Stimulated activated memory B cell treated with anti-CD40 and anti-IgM and Interleukin-4, amounts not matched to agents 10 μg/mL and 1 μg/mL and 100 μg/mL, for 72 hours (primary cell): ENCODE measurements at regions not wholly inside any gene's neighbourhood (a gene's known extent, or its start where the extent isn't known, plus 50 kb on each side); places are given as distances from the start of the nearest gene placed in this dataset.
A peak's percentile ranks its signal among the peaks of the same experiment; 100 is the strongest.
"Not testable (repeated sequence)": the region's sequence is repeated elsewhere in the genome, so short reads cannot be mapped to it uniquely, and the experiment has no call there.

Experiments
- ATAC-seq: fragments of 150-1000 bp; cut with Tn5 transposase; 2 replicates; pipeline ENCODE4 v1.10.0; 2021
- H3K27ac Mint-ChIP-seq: one replicate; pipeline ENCODE4 v1.8.0; 2022; ENCODE audit warnings: mild to moderate bottlenecking, mixed read lengths
- H3K27me3 Mint-ChIP-seq: one replicate; pipeline ENCODE4 v1.8.0; 2022; ENCODE audit warnings: mixed read lengths
- H3K36me3 Mint-ChIP-seq: one replicate; pipeline ENCODE4 v1.8.0; 2022; ENCODE audit warnings: mixed read lengths
- H3K4me1 Mint-ChIP-seq: one replicate; pipeline ENCODE4 v1.8.0; 2022; ENCODE audit warnings: mixed read lengths
- H3K4me3 Mint-ChIP-seq: one replicate; pipeline ENCODE4 v1.8.0; 2022; ENCODE audit warnings: mild to moderate bottlenecking, moderate library complexity, mixed read lengths
- H3K9me3 Mint-ChIP-seq: one replicate; pipeline ENCODE4 v1.8.0; 2022; ENCODE audit warnings: mixed read lengths

GRCh38 chr6:80607811-80608391, 501.4 kb downstream of the BCKDHB start:
- H3K27ac Mint-ChIP-seq: no peak overlapping the region
- no peak for ATAC-seq
- H3K27me3 Mint-ChIP-seq: no peaks in the 10 kb centered on the region
- no peak overlapping the region for H3K4me3 Mint-ChIP-seq
- no peaks in the 10 kb centered on the region for H3K9me3 Mint-ChIP-seq
- H3K4me1 Mint-ChIP-seq: no peaks in the 10 kb centered on the region
- no peaks in the 10 kb centered on the region for H3K36me3 Mint-ChIP-seq

GRCh38 chr6:80605165-80605989, 498.9 kb downstream of the BCKDHB start:
- H3K4me3 Mint-ChIP-seq: no peak overlapping the region
- H3K27me3 Mint-ChIP-seq: no peaks in the 10 kb centered on the region
- H3K27ac Mint-ChIP-seq: no peak overlapping the region
- ATAC-seq: no peak
- H3K4me1 Mint-ChIP-seq: no peaks in the 10 kb centered on the region
- no peaks in the 10 kb centered on the region for H3K36me3 Mint-ChIP-seq
- no peaks in the 10 kb centered on the region for H3K9me3 Mint-ChIP-seq

GRCh38 chr6:80603679-80604078, 497.2 kb downstream of the BCKDHB start:
- no peak overlapping the region for H3K4me3 Mint-ChIP-seq
- H3K4me1 Mint-ChIP-seq: no peaks in the 10 kb centered on the region
- H3K27ac Mint-ChIP-seq: no peak overlapping the region
- no peaks in the 10 kb centered on the region for H3K36me3 Mint-ChIP-seq
- ATAC-seq: no peak
- H3K27me3 Mint-ChIP-seq: no peaks in the 10 kb centered on the region
- peaks cover 2% of the 10 kb centered on the region for H3K9me3 Mint-ChIP-seq

- Mint-ChIP-seq H3K27ac (no peak overlapping the region), H3K27me3 (no peaks in the 10 kb centered on the region), H3K4me3 (no peak overlapping the region), H3K9me3 (peaks cover 9% of the 10 kb centered on the region), H3K36me3 (no peaks in the 10 kb centered on the region), H3K4me1 (no peaks in the 10 kb centered on the region)
- no peak for ATAC-seq
Observed at GRCh38 chr6:80594461-80594860, 488.0 kb downstream of the BCKDHB start.

GRCh38 chr6:80592436-80592835, 486.0 kb downstream of the BCKDHB start:
- no peak overlapping the region for H3K27ac Mint-ChIP-seq
- H3K9me3 Mint-ChIP-seq: peaks cover 6% of the 10 kb centered on the region
- H3K27me3 Mint-ChIP-seq: no peaks in the 10 kb centered on the region
- ATAC-seq: no peak
- no peaks in the 10 kb centered on the region for H3K4me1 Mint-ChIP-seq
- H3K36me3 Mint-ChIP-seq: no peaks in the 10 kb centered on the region
- no peak overlapping the region for H3K4me3 Mint-ChIP-seq

GRCh38 chr6:80586242-80586641, 479.8 kb downstream of the BCKDHB start:
- no peak overlapping the region for H3K4me3 Mint-ChIP-seq
- H3K4me1 Mint-ChIP-seq: no peaks in the 10 kb centered on the region
- H3K36me3 Mint-ChIP-seq: no peaks in the 10 kb centered on the region

GRCh38 chr6:80579391-80580023, 473.0 kb downstream of the BCKDHB start:
- no peaks in the 10 kb centered on the region for H3K36me3 Mint-ChIP-seq
- no peak overlapping the region for H3K27ac Mint-ChIP-seq
- no peak for ATAC-seq
- H3K4me3 Mint-ChIP-seq: no peak overlapping the region
- H3K27me3 Mint-ChIP-seq: no peaks in the 10 kb centered on the region
- no peaks in the 10 kb centered on the region for H3K9me3 Mint-ChIP-seq
- no peaks in the 10 kb centered on the region for H3K4me1 Mint-ChIP-seq

More at GRCh38 chr6:80586242-80586641, 479.8 kb downstream of the BCKDHB start:
- ATAC-seq: no peak
- no peaks in the 10 kb centered on the region for H3K27me3 Mint-ChIP-seq
- H3K9me3 Mint-ChIP-seq: peaks cover 11% of the 10 kb centered on the region
- H3K27ac Mint-ChIP-seq: no peak overlapping the region

- H3K27ac Mint-ChIP-seq, H3K4me3 Mint-ChIP-seq, H3K9me3 Mint-ChIP-seq, H3K4me1 Mint-ChIP-seq, H3K36me3 Mint-ChIP-seq, H3K27me3 Mint-ChIP-seq, ATAC-seq: not testable (repeated sequence)
Observed at GRCh38 chr6:80573320-80573719, 466.8 kb downstream of the BCKDHB start.

GRCh38 chr6:80566361-80566760, 459.9 kb downstream of the BCKDHB start:
- Mint-ChIP-seq H3K9me3 (no peaks in the 10 kb centered on the region), H3K4me3 (no peak overlapping the region), H3K4me1 (no peaks in the 10 kb centered on the region)

GRCh38 chr6:80553071-80553740, 446.7 kb downstream of the BCKDHB start:
- H3K27me3 Mint-ChIP-seq: no peaks in the 10 kb centered on the region
- no peaks in the 10 kb centered on the region for H3K9me3 Mint-ChIP-seq
- ATAC-seq: no peak
- H3K4me3 Mint-ChIP-seq: no peak overlapping the region
- H3K36me3 Mint-ChIP-seq: no peaks in the 10 kb centered on the region
- no peaks in the 10 kb centered on the region for H3K4me1 Mint-ChIP-seq
- no peak overlapping the region for H3K27ac Mint-ChIP-seq

More at GRCh38 chr6:80566361-80566760, 459.9 kb downstream of the BCKDHB start:
- Mint-ChIP-seq H3K27me3 (no peaks in the 10 kb centered on the region), H3K27ac (no peak overlapping the region), H3K36me3 (no peaks in the 10 kb centered on the region)
- peak; percentile 43 for ATAC-seq

- Mint-ChIP-seq H3K4me1 (no peaks in the 10 kb centered on the region), H3K27me3 (no peaks in the 10 kb centered on the region)
- no peak for ATAC-seq
Observed at GRCh38 chr6:80550748-80551147, 444.3 kb downstream of the BCKDHB start.

GRCh38 chr6:80550281-80550680, 443.8 kb downstream of the BCKDHB start:
- no peaks in the 10 kb centered on the region for H3K9me3 Mint-ChIP-seq
- no peak overlapping the region for H3K27ac Mint-ChIP-seq
- no peaks in the 10 kb centered on the region for H3K27me3 Mint-ChIP-seq
- no peaks in the 10 kb centered on the region for H3K36me3 Mint-ChIP-seq
- ATAC-seq: no peak
- no peaks in the 10 kb centered on the region for H3K4me1 Mint-ChIP-seq
- no peak overlapping the region for H3K4me3 Mint-ChIP-seq

More at GRCh38 chr6:80550748-80551147, 444.3 kb downstream of the BCKDHB start:
- Mint-ChIP-seq H3K9me3 (no peaks in the 10 kb centered on the region), H3K27ac (no peak overlapping the region), H3K36me3 (no peaks in the 10 kb centered on the region), H3K4me3 (no peak overlapping the region)

GRCh38 chr6:80548532-80548931, 442.1 kb downstream of the BCKDHB start:
- H3K27me3 Mint-ChIP-seq: no peaks in the 10 kb centered on the region
- ATAC-seq: no peak
- H3K27ac Mint-ChIP-seq: no peak overlapping the region
- no peak overlapping the region for H3K4me3 Mint-ChIP-seq
- H3K4me1 Mint-ChIP-seq: no peaks in the 10 kb centered on the region
- no peaks in the 10 kb centered on the region for H3K9me3 Mint-ChIP-seq
- H3K36me3 Mint-ChIP-seq: no peaks in the 10 kb centered on the region

- Mint-ChIP-seq H3K4me1 (no peaks in the 10 kb centered on the region), H3K9me3 (no peaks in the 10 kb centered on the region), H3K4me3 (no peak overlapping the region), H3K36me3 (no peaks in the 10 kb centered on the region), H3K27ac (no peak overlapping the region), H3K27me3 (no peaks in the 10 kb centered on the region)
- no peak for ATAC-seq
Observed at GRCh38 chr6:80547827-80548226, 441.4 kb downstream of the BCKDHB start.

GRCh38 chr6:80544976-80545722, 438.7 kb downstream of the BCKDHB start:
- no peak overlapping the region for H3K4me3 Mint-ChIP-seq
- no peak for ATAC-seq
- no peaks in the 10 kb centered on the region for H3K9me3 Mint-ChIP-seq
- no peak overlapping the region for H3K27ac Mint-ChIP-seq
- no peaks in the 10 kb centered on the region for H3K27me3 Mint-ChIP-seq
- H3K36me3 Mint-ChIP-seq: no peaks in the 10 kb centered on the region
- no peaks in the 10 kb centered on the region for H3K4me1 Mint-ChIP-seq
